Naive thymus-derived CD8-positive, alpha-beta T cell (primary cell): ENCODE measurements at regions not wholly inside any gene's neighbourhood (a gene's known extent, or its start where the extent isn't known, plus 50 kb on each side); places are given as distances from the start of the nearest gene placed in this dataset.

ENCODE experiments used
- ATAC-seq, 2 donors: fragments of 150-1000 bp; cut with Tn5 transposase in 1 of 2; sonication (Bioruptor Pico), chemical (Tn5 transposase) in 1 of 2; 1 replicate in 1 of 2; 2 replicates in 1 of 2; pipeline ENCODE4 v1.10.0; 2021; ENCODE audit warnings: mild to moderate bottlenecking in 2 of 2, moderate library complexity in 2 of 2
- POLR2A ChIA-PET: fragments of 350-600 bp; sonication (Branson Sonifier 250); formaldehyde crosslinking; loops from one replicate; lab custom pipeline; 2021; ENCODE audit warnings: antibody characterized with exemption; lab: Charles Lee
- DNase-seq, 10 donors: peaks; one replicate each; pipeline versions ENCODE4 v3.0.0 to v3.0.0-alpha.2; 2020 to 2022
- H3K27ac Mint-ChIP-seq, 10 donors: one replicate each; pipeline ENCODE4 v1.8.0; 2020 to 2022; ENCODE audit warnings: mild to moderate bottlenecking in 10 of 10, mixed read lengths in 10 of 10, moderate library complexity in 4 of 10, inconsistent platforms in 1 of 10
- H3K27me3 Mint-ChIP-seq, 5 donors: one replicate each; pipeline ENCODE4 v1.8.0; 2021 to 2022; ENCODE audit warnings: mixed read lengths in 5 of 5
- H3K36me3 Mint-ChIP-seq, 3 donors: one replicate each; pipeline ENCODE4 v1.8.0; 2020 to 2022; ENCODE audit warnings: mixed read lengths in 3 of 3, mild to moderate bottlenecking in 2 of 3, inconsistent platforms in 1 of 3
- H3K4me1 Mint-ChIP-seq, 4 donors: one replicate each; pipeline ENCODE4 v1.8.0; 2021 to 2022; ENCODE audit warnings: mixed read lengths in 4 of 4
- H3K4me3 Mint-ChIP-seq, 10 donors: one replicate each; pipeline ENCODE4 v1.8.0; 2020 to 2022; ENCODE audit warnings: mild to moderate bottlenecking in 10 of 10, mixed read lengths in 10 of 10, moderate library complexity in 6 of 10, inconsistent platforms in 1 of 10
- H3K9me3 Mint-ChIP-seq, 9 donors: one replicate each; pipeline ENCODE4 v1.8.0; 2020 to 2022; ENCODE audit warnings: mixed read lengths in 9 of 9, mild to moderate bottlenecking in 3 of 9, inconsistent platforms in 1 of 9, moderate library complexity in 1 of 9

- H3K4me3 Mint-ChIP-seq = no peak overlapping the region
- H3K36me3 Mint-ChIP-seq = no peaks in the 10 kb centered on the region
- no peak overlapping the region for H3K27ac Mint-ChIP-seq
- peaks cover 0 to 2% (median 0%) of the 10 kb centered on the region in 5 donors for H3K27me3 Mint-ChIP-seq
- ATAC-seq (no peak), DNase-seq (no peak)
- H3K4me1 Mint-ChIP-seq = no peaks in the 10 kb centered on the region
- POLR2A ChIA-PET = no interaction called here
- peaks cover 0 to 2% (median 0%) of the 10 kb centered on the region in 9 donors for H3K9me3 Mint-ChIP-seq
Observed at GRCh38 chrX:96621811-96622210, 62.8 kb upstream of the DIAPH2 start.
